ENCODE measurements at regions not wholly inside any gene's neighbourhood (a gene's known extent, or its start where the extent isn't known, plus 50 kb on each side); places are given as distances from the start of the nearest gene placed in this dataset.

- no peak for DNase-seq (ENCODE audit: low read depth)
- TF ChIP-seq, protein P1, sequence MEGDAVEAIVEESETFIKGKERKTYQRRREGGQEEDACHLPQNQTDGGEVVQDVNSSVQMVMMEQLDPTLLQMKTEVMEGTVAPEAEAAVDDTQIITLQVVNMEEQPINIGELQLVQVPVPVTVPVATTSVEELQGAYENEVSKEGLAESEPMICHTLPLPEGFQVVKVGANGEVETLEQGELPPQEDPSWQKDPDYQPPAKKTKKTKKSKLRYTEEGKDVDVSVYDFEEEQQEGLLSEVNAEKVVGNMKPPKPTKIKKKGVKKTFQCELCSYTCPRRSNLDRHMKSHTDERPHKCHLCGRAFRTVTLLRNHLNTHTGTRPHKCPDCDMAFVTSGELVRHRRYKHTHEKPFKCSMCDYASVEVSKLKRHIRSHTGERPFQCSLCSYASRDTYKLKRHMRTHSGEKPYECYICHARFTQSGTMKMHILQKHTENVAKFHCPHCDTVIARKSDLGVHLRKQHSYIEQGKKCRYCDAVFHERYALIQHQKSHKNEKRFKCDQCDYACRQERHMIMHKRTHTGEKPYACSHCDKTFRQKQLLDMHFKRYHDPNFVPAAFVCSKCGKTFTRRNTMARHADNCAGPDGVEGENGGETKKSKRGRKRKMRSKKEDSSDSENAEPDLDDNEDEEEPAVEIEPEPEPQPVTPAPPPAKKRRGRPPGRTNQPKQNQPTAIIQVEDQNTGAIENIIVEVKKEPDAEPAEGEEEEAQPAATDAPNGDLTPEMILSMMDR (IDR thresholded peaks at IDR 0.05; ENCODE audit: low read depth, low read length): no peak
- TF ChIP-seq POLR2A (IDR thresholded peaks at IDR 0.05; ENCODE audit: extremely low read depth, insufficient read length): no peak
- no peak for TF ChIP-seq MYC (IDR thresholded peaks at IDR 0.05; ENCODE audit: low read depth, low read length)
- no peak for TF ChIP-seq MAX (IDR thresholded peaks at IDR 0.05; ENCODE audit: low read depth, low read length)
- H3K4me3 ChIP-seq (ENCODE audit: low read depth, low read length): no peak overlapping the region
These were observed 55.5 kb upstream of the PHF14 start for GRCh38 chr7:10918093-10918590.

DNA sequence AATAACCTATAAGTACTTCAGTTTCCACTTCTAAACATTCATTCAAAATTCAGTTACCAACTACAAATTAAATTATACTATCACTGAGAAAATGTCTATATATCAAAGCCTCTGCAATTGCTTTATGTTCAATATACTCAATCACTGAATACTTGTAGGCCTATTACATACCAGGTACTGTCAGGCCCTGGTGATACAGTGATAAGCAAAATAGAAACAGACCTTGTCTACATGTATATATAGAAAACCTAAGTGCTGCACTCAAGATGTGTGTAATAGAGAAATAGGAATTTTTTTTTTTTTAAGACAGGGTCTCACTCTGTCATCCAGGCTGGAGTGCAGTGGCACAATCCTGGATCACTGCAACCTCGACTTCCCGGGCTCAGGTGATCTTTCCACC lies 53.7 kb upstream of the PHF14 start:
- no peak for TF ChIP-seq POLR2A (IDR thresholded peaks at IDR 0.05; ENCODE audit: extremely low read depth, insufficient read length)
- TF ChIP-seq MAX (IDR thresholded peaks at IDR 0.05; ENCODE audit: low read depth, low read length): no peak
- TF ChIP-seq MYC (IDR thresholded peaks at IDR 0.05; ENCODE audit: low read depth, low read length): no peak
- TF ChIP-seq, protein P1 (IDR thresholded peaks at IDR 0.05; ENCODE audit: low read depth, low read length): no peak
- no peak for DNase-seq (ENCODE audit: low read depth)
- H3K4me3 ChIP-seq (ENCODE audit: low read depth, low read length): no peak overlapping the region

Data from NB4 (cell line).